H4 (cell line): ENCODE measurements at regions not wholly inside any gene's neighbourhood (a gene's known extent, or its start where the extent isn't known, plus 50 kb on each side); places are given as distances from the start of the nearest gene placed in this dataset.

ENCODE experiments used
- DNase-seq: peaks from one replicate; pipeline ENCODE4 v3.0.0-alpha.2; 2015; ENCODE audit warnings: low spot score

GRCh38 chr16:63373744-63374143 is 1337.5 kb upstream of the CDH8 start:
- DNase-seq: no peak

GRCh38 chr16:63372815-63373214 is 1336.6 kb upstream of the CDH8 start:
- DNase-seq: no peak

GRCh38 chr16:63372283-63372682 is 1336.0 kb upstream of the CDH8 start:
- DNase-seq: no peak

GRCh38 chr16:63365649-63366304 is 1329.5 kb upstream of the CDH8 start:
- no peak for DNase-seq

GRCh38 chr16:63363738-63364137 is 1327.5 kb upstream of the CDH8 start:
- no peak for DNase-seq

GRCh38 chr16:63361032-63361624 is 1324.9 kb upstream of the CDH8 start:
- peak; percentile 66 for DNase-seq

GRCh38 chr16:63349961-63350360 is 1313.7 kb upstream of the CDH8 start:
- no peak for DNase-seq

GRCh38 chr16:63346000-63346399 is 1309.8 kb upstream of the CDH8 start:
- no peak for DNase-seq

- DNase-seq: no peak
Observed at GRCh38 chr16:63337264-63337663, 1301.0 kb upstream of the CDH8 start.

- no peak for DNase-seq
Observed at GRCh38 chr16:63331111-63331510, 1294.9 kb upstream of the CDH8 start.

- no peak for DNase-seq
Observed at GRCh38 chr16:63326736-63327339, 1290.6 kb upstream of the CDH8 start.

- DNase-seq: peak; percentile 11
Observed at GRCh38 chr16:63323722-63324705, 1287.8 kb upstream of the CDH8 start.

GRCh38 chr16:63323055-63323454 is 1286.8 kb upstream of the CDH8 start:
- DNase-seq: no peak

GRCh38 chr16:63315229-63315628 is 1279.0 kb upstream of the CDH8 start:
- peak; percentile 51 for DNase-seq

GRCh38 chr16:63312346-63312745 is 1276.1 kb upstream of the CDH8 start:
- DNase-seq: no peak

- no peak for DNase-seq
Observed at GRCh38 chr16:63311313-63311712, 1275.1 kb upstream of the CDH8 start.

GRCh38 chr16:63302811-63303210 is 1266.6 kb upstream of the CDH8 start:
- no peak for DNase-seq

GRCh38 chr16:63301349-63301748 is 1265.1 kb upstream of the CDH8 start:
- DNase-seq: no peak

- DNase-seq: no peak
Observed at GRCh38 chr16:63298993-63299392, 1262.8 kb upstream of the CDH8 start.

GRCh38 chr16:63292036-63292435 is 1255.8 kb upstream of the CDH8 start:
- no peak for DNase-seq

- DNase-seq: peak; percentile 40
Observed at GRCh38 chr16:63289834-63290460, 1253.7 kb upstream of the CDH8 start.

GRCh38 chr16:63287401-63287800 is 1251.2 kb upstream of the CDH8 start:
- no peak for DNase-seq
